SJSA1 (cell line): ENCODE measurements at regions not wholly inside any gene's neighbourhood (a gene's known extent, or its start where the extent isn't known, plus 50 kb on each side); places are given as distances from the start of the nearest gene placed in this dataset.
"Not testable (repeated sequence)": the region's sequence is repeated elsewhere in the genome, so short reads cannot be mapped to it uniquely, and the experiment has no call there.

Source experiments
- DNase-seq, 2 experiments: peaks; one replicate each; pipeline ENCODE4 v3.0.0-alpha.2; 2015 to 2020; ENCODE audit warnings: low spot score in 2 of 2, low read depth in 1 of 2
- H3K27ac ChIP-seq: fragments of 250-450 bp; sonication (Bioruptor Pico); 2 replicates; pipeline ENCODE4 v1.5.1; 2020; ENCODE audit warnings: mild to moderate bottlenecking, moderate library complexity
- H3K27me3 ChIP-seq: fragments of 250-450 bp; sonication (Bioruptor Pico); replicated peaks from 2 replicates; pipeline ENCODE4 v1.5.1; 2020; ENCODE audit warnings: mild to moderate bottlenecking, moderate library complexity
- H3K36me3 ChIP-seq: fragments of 250-450 bp; sonication (Bioruptor Pico); 2 replicates; pipeline ENCODE4 v1.5.1; 2020; ENCODE audit warnings: mild to moderate bottlenecking
- H3K4me1 ChIP-seq: fragments of 250-450 bp; sonication (Bioruptor Pico); replicated peaks from 2 replicates; pipeline ENCODE4 v1.6.1; 2021; ENCODE audit warnings: mild to moderate bottlenecking
- H3K4me3 ChIP-seq: fragments of 250-450 bp; sonication (Bioruptor Pico); 2 replicates; pipeline ENCODE4 v1.5.1; 2020; ENCODE audit warnings: mild to moderate bottlenecking
- H3K9me3 ChIP-seq: fragments of 250-450 bp; sonication (Bioruptor Pico); replicated peaks from 2 replicates; pipeline ENCODE4 v1.5.1; 2020; ENCODE audit warnings: mild to moderate bottlenecking

- Histone ChIP-seq H3K27me3 (no peaks in the 10 kb centered on the region), H3K4me3 (no peak overlapping the region), H3K4me1 (no peaks in the 10 kb centered on the region), H3K36me3 (no peaks in the 10 kb centered on the region), H3K9me3 (no peaks in the 10 kb centered on the region), H3K27ac (no peak overlapping the region)
- DNase-seq = no peak
Observed at GRCh38 chr13:19057588-19058340, 123.9 kb downstream of the TUBA3C start.

GRCh38 chr13:19056984-19057490, 124.6 kb downstream of the TUBA3C start:
- no peak for DNase-seq
- Histone ChIP-seq H3K4me1 (no peaks in the 10 kb centered on the region), H3K27ac (no peak overlapping the region), H3K36me3 (no peaks in the 10 kb centered on the region), H3K4me3 (no peak overlapping the region), H3K27me3 (no peaks in the 10 kb centered on the region), H3K9me3 (no peaks in the 10 kb centered on the region)

GRCh38 chr13:19056355-19056880, 125.2 kb downstream of the TUBA3C start:
- Histone ChIP-seq H3K27me3 (no peaks in the 10 kb centered on the region), H3K27ac (no peak overlapping the region), H3K4me1 (no peaks in the 10 kb centered on the region), H3K36me3 (no peaks in the 10 kb centered on the region), H3K9me3 (no peaks in the 10 kb centered on the region), H3K4me3 (no peak overlapping the region)
- no peak for DNase-seq

GRCh38 chr13:19055611-19056010, 126.0 kb downstream of the TUBA3C start:
- H3K9me3 ChIP-seq = no peaks in the 10 kb centered on the region
- no peak overlapping the region for H3K4me3 ChIP-seq
- H3K4me1 ChIP-seq = no peaks in the 10 kb centered on the region
- no peak overlapping the region for H3K27ac ChIP-seq
- H3K36me3 ChIP-seq = no peaks in the 10 kb centered on the region
- no peak for DNase-seq
- H3K27me3 ChIP-seq = no peaks in the 10 kb centered on the region

DNA sequence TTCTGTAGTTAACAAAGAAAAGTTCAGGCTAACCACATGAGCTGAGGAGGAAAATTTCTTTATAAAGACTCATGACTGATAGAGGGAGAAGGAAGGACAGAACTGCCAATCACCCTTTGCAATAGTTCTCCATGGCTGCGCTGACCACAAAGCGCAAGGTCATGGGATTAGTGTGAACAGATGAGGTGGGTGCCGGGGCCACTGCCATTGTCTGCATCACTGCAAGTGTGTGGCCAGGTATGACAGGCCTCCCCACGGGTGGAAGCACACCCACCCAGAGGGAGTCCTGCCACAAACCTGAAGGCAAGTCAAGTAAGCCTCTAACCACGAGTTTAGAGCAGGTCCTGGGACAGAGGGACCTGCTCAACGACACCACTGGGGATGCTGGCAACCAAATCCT, 128.1 kb downstream of the TUBA3C start:
- Histone ChIP-seq H3K4me3 (no peak overlapping the region), H3K27me3 (no peaks in the 10 kb centered on the region), H3K36me3 (no peaks in the 10 kb centered on the region), H3K27ac (no peak overlapping the region), H3K9me3 (no peaks in the 10 kb centered on the region), H3K4me1 (no peaks in the 10 kb centered on the region)
- no peak for DNase-seq

- Histone ChIP-seq H3K36me3 (no peaks in the 10 kb centered on the region), H3K4me1 (no peaks in the 10 kb centered on the region), H3K27ac (no peak overlapping the region), H3K27me3 (no peaks in the 10 kb centered on the region), H3K4me3 (no peak overlapping the region), H3K9me3 (no peaks in the 10 kb centered on the region)
- no peak for DNase-seq
Observed at GRCh38 chr13:19052931-19053330, 128.7 kb downstream of the TUBA3C start.

GRCh38 chr13:19052180-19052579, 129.4 kb downstream of the TUBA3C start:
- H3K4me3 ChIP-seq = no peak overlapping the region
- H3K27me3 ChIP-seq = no peaks in the 10 kb centered on the region
- no peak for DNase-seq
- H3K36me3 ChIP-seq = no peaks in the 10 kb centered on the region
- H3K9me3 ChIP-seq = no peaks in the 10 kb centered on the region
- H3K4me1 ChIP-seq = no peaks in the 10 kb centered on the region
- H3K27ac ChIP-seq = no peak overlapping the region

GRCh38 chr13:19050901-19051300, 130.7 kb downstream of the TUBA3C start:
- Histone ChIP-seq H3K27ac (no peak overlapping the region), H3K27me3 (no peaks in the 10 kb centered on the region), H3K9me3 (no peaks in the 10 kb centered on the region), H3K36me3 (no peaks in the 10 kb centered on the region), H3K4me3 (no peak overlapping the region), H3K4me1 (no peaks in the 10 kb centered on the region)
- no peak for DNase-seq

- H3K36me3 ChIP-seq, H3K9me3 ChIP-seq, H3K4me1 ChIP-seq, DNase-seq, H3K27ac ChIP-seq, H3K4me3 ChIP-seq, H3K27me3 ChIP-seq: not testable (repeated sequence)
Observed at GRCh38 chr13:19049624-19050023, 132.0 kb downstream of the TUBA3C start.

DNA sequence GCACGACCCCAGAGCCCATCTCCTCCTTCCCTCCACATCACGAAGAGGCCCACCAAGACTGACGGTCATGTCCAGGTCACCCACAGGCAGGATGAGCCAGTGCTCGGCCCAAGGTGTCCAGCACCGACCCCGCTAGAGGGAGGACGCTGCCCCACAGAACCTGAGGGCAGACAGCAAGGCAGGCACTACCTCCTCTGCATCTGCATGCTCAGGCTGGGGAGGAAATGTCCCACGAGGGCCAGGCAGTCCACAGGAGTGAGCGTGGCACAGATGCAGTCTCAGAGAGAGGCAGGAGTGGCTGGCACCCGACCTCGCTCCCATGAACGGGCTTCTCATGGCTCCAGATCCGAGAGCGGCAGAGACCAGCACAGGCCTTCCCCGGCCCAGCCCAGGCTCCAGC, 133.2 kb downstream of the TUBA3C start:
- no peaks in the 10 kb centered on the region for H3K36me3 ChIP-seq
- no peaks in the 10 kb centered on the region for H3K9me3 ChIP-seq
- H3K27me3 ChIP-seq = no peaks in the 10 kb centered on the region
- H3K4me1 ChIP-seq = no peaks in the 10 kb centered on the region
- no peak overlapping the region for H3K27ac ChIP-seq
- no peak overlapping the region for H3K4me3 ChIP-seq
- DNase-seq = no peak

- Histone ChIP-seq H3K36me3 (no peaks in the 10 kb centered on the region), H3K9me3 (no peaks in the 10 kb centered on the region), H3K27ac (no peak overlapping the region), H3K4me3 (no peak overlapping the region), H3K4me1 (no peaks in the 10 kb centered on the region), H3K27me3 (no peaks in the 10 kb centered on the region)
- DNase-seq = no peak
Observed at GRCh38 chr13:19023115-19023514, 158.5 kb downstream of the TUBA3C start.

GRCh38 chr13:19020988-19021387, 160.6 kb downstream of the TUBA3C start:
- Histone ChIP-seq H3K27ac (no peak overlapping the region), H3K36me3 (no peaks in the 10 kb centered on the region), H3K9me3 (no peaks in the 10 kb centered on the region), H3K4me1 (no peaks in the 10 kb centered on the region), H3K4me3 (no peak overlapping the region), H3K27me3 (no peaks in the 10 kb centered on the region)
- no peak for DNase-seq

DNA sequence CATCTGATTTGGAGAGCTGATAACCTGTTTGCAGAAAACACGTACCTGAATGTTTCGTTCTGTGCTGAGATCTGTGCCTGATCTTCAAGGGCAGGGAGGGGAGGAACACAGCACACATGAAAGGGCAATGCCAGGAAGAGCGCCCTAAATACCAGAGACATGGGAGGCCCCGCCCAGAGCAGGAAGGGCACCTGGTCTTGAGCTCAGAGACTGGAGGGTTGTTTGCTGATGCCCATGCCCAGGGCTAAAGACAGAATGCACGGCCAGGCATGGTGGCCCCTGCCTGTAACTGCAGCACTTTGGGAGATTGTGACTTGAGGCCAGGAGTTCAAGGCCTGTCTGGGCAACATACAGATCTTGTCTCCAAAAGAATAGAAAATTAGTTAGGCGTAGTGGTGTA, 183.2 kb downstream of the TUBA3C start:
- Histone ChIP-seq H3K27ac (no peak overlapping the region), H3K4me1 (no peaks in the 10 kb centered on the region), H3K9me3 (no peaks in the 10 kb centered on the region), H3K27me3 (no peaks in the 10 kb centered on the region), H3K4me3 (no peak overlapping the region), H3K36me3 (no peaks in the 10 kb centered on the region)
- DNase-seq = no peak

DNA sequence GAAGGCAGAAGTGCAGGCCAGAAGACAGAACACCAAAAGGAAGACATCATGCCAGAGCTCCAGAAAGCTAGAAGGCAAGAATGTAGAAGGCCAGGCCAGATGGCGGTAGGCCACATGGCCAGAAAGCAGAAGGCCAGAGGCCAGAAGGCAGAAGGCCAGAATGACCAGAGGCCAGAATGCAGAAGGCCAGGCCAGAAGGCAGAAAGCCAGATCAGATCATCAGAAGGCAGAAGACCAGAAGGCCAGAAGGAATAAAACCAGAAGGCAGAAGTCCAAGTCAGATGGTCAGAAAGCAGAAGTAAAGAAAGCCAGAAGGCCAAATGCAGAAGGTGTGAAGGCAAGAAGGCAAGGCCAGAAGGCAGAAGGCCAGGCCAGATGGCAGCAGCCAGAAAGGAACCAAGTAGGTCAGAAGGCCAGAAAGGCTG, 185.0 kb downstream of the TUBA3C start:
- DNase-seq = no peak
- no peaks in the 10 kb centered on the region for H3K36me3 ChIP-seq
- no peaks in the 10 kb centered on the region for H3K27me3 ChIP-seq
- H3K4me3 ChIP-seq = no peak overlapping the region
- H3K9me3 ChIP-seq = no peaks in the 10 kb centered on the region
- H3K27ac ChIP-seq = no peak overlapping the region
- no peaks in the 10 kb centered on the region for H3K4me1 ChIP-seq

GRCh38 chr13:18996221-18996620, 185.4 kb downstream of the TUBA3C start:
- Histone ChIP-seq H3K27ac (no peak overlapping the region), H3K4me3 (no peak overlapping the region), H3K4me1 (no peaks in the 10 kb centered on the region), H3K27me3 (no peaks in the 10 kb centered on the region), H3K36me3 (no peaks in the 10 kb centered on the region), H3K9me3 (no peaks in the 10 kb centered on the region)
- no peak for DNase-seq
